BLaER1 treated with 17β-estradiol and CSF1 and Interleukin-3, amounts not matched to agents 10 nM and 100 nM (cell line): ENCODE measurements at regions not wholly inside any gene's neighbourhood (a gene's known extent, or its start where the extent isn't known, plus 50 kb on each side); places are given as distances from the start of the nearest gene placed in this dataset.
A peak's percentile ranks its signal among the peaks of the same experiment; 100 is the strongest.
"Not testable (repeated sequence)": the region's sequence is repeated elsewhere in the genome, so short reads cannot be mapped to it uniquely, and the experiment has no call there.

Source experiments
- H3K27ac ChIP-seq, 11 experiments: shearing (Covaris generic); formaldehyde crosslinking; 2 replicates each; pipeline ENCODE4 v1.8.1; 2022
- H3K27me3 ChIP-seq, 11 experiments: shearing (Covaris generic); formaldehyde crosslinking; 2 replicates each; pipeline ENCODE4 v1.8.1; 2022
- H3K36me3 ChIP-seq, 11 experiments: shearing (Covaris generic); formaldehyde crosslinking; 2 replicates each; pipeline ENCODE4 v1.8.1; 2022
- H3K4me1 ChIP-seq, 10 experiments: shearing (Covaris generic); formaldehyde crosslinking; 2 replicates each; pipeline ENCODE4 v1.8.1; 2022
- H3K4me2 ChIP-seq, 11 experiments: shearing (Covaris generic); formaldehyde crosslinking; 2 replicates each; pipeline ENCODE4 v1.8.1; 2022
- H3K4me3 ChIP-seq, 10 experiments: shearing (Covaris generic); formaldehyde crosslinking; 2 replicates each; pipeline ENCODE4 v1.8.1; 2022
- H3K9ac ChIP-seq, 11 experiments: shearing (Covaris generic); formaldehyde crosslinking; 2 replicates each; pipeline ENCODE4 v1.8.1; 2022
- H3K9me3 ChIP-seq, 11 experiments: shearing (Covaris generic); formaldehyde crosslinking; replicated peaks in 1 of 11; 2 replicates each; pipeline ENCODE4 v1.8.1; 2022
- H4K20me1 ChIP-seq, 11 experiments: shearing (Covaris generic); formaldehyde crosslinking; 2 replicates each; pipeline ENCODE4 v1.8.1; 2022
- Cebpa-rat ChIP-seq, 11 experiments: shearing (Covaris generic); IDR thresholded peaks; 2 replicates each; pipeline ENCODE4 v1.8.1; 2022

DNA sequence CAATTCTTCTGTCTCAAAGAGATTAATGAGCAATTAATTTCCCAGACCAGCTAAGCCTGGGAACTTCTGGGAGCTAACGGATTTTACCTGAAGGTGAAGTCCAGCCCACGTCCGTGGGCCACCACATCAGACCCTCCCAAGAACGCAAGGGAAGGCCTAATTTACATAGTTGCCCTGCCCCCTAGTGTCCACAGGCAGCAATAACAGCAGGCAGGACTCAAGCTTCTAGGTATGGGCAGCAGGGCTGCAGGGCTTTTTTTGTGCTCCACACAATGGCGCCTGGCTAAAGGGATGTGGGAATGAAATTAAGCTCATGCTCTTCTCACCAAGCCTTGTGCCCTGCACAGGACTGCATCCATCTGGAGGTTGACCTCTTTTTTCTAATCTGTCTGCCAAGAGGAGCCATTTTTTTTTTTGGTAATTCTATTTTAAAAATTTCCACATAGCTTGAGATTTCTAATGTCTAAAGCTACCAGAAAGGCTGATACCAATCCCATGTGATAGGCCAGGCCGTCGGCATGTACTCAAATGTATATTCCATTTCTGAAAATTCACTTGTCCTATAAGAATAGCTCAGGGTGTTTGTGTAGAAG, 111.9 kb upstream of the TMEM164 start:
- Histone ChIP-seq H3K4me3 (no peak overlapping the region), H3K4me2 (peak overlapping the region in 6 of 11 experiments; percentile 70 to 90 (median 76); a peak in 10 of 22 replicates), H3K9me3 (0 out of 22 replicates have a peak, but pooled peaks cover 0 to 3% (median 0%) of the 10 kb centered on the region in 11 experiments), H3K36me3 (no peaks in the 10 kb centered on the region), H3K9ac (peak overlapping the region in 4 of 11 experiments; percentile 68 to 78 (median 77); a peak in 4 of 22 replicates), H3K27ac (peak overlapping the region in 6 of 11 experiments; percentile 83 to 93 (median 90); a peak in 11 of 22 replicates), H3K4me1 (peaks cover 0 to 54% (median 38%) of the 10 kb centered on the region in 10 experiments; a peak in 15 of 20 replicates), H3K27me3 (peaks cover 37 to 88% (median 79%) of the 10 kb centered on the region in 11 experiments), H4K20me1 (peaks cover 0 to 10% (median 0%) of the 10 kb centered on the region in 11 experiments; a peak in 2 of 22 replicates)
- TF ChIP-seq Cebpa-rat (IDR thresholded peaks at IDR 0.05): no peak

DNA sequence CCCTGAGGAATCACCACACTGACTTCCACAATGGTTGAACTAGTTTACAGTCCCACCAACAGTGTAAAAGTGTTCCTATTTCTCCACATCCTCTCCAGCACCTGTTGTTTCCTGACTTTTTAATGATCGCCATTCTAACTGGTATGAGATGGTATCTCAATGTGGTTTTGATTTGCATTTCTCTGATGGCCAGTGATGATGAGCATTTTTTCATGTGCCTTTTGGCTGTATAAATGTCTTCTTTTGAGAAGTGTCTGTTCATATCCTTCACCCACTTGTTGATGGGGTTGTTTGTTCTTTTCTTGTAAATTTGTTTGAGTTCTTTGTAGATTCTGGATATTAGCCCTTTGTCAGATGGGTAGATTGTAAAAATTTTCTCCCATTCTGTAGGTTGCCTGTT, 106.9 kb upstream of the TMEM164 start:
- H3K36me3 ChIP-seq, H3K4me1 ChIP-seq, H3K9me3 ChIP-seq, H3K27ac ChIP-seq, H3K4me3 ChIP-seq, H3K4me2 ChIP-seq, H4K20me1 ChIP-seq, H3K9ac ChIP-seq: not testable (repeated sequence)
- peaks cover 16 to 44% (median 36%) of the 10 kb centered on the region in 11 experiments; a peak in 20 of 22 replicates for H3K27me3 ChIP-seq

DNA sequence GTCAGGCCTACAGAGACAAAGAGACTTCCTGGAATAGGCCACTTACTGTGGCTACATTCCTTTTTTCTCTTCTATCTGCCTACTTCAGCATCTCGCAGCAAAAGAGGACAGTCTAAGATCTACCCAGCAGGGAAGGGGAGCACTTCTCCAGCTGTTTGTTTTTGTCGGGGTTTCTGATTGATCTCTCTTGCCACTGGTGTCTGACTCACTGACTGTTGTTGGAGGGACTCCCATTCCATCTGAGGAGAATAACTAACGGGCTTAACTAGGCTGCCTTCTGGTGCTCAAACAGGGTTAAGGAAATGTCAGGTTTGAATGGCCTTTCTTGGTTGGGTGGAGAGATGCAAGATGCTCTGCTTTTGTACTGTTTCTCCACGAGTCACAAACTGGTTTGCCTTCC, 100.2 kb upstream of the TMEM164 start:
- no peak overlapping the region for H3K9ac ChIP-seq
- no peaks in the 10 kb centered on the region for H4K20me1 ChIP-seq
- H3K27ac ChIP-seq: no peak overlapping the region
- TF ChIP-seq Cebpa-rat (IDR thresholded peaks at IDR 0.05): no peak
- H3K4me1 ChIP-seq: 0 out of 20 replicates have a peak, but pooled peaks cover 0 to 4% (median 0%) of the 10 kb centered on the region in 10 experiments
- peaks cover 49 to 76% (median 69%) of the 10 kb centered on the region in 11 experiments for H3K27me3 ChIP-seq
- H3K9me3 ChIP-seq: peaks cover 0 to 18% (median 0%) of the 10 kb centered on the region in 11 experiments; a peak in 7 of 22 replicates
- H3K4me2 ChIP-seq: peak overlapping the region in 1 of 11 experiments; percentile 17; a peak in 1 of 22 replicates
- no peaks in the 10 kb centered on the region for H3K36me3 ChIP-seq
- no peak overlapping the region for H3K4me3 ChIP-seq

DNA sequence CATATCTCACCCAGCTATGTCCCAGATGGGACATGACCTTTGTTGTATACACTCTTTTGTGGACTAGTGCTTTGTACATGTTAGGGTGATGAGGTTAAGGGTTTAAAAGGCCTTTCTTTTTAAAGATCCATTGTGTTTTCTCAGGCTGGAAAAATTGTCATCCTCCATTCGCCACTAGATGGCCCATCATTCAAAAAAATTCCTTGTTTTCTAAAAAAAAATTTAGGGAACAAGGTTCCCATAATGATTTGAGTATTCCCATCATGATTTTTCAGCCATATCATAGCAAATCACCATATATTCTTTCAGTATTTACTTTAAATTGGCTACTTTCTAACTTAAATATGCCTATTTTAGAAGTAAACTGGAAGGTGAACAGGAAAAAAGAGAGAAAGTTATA, 91.9 kb upstream of the TMEM164 start:
- peaks cover 33 to 76% (median 67%) of the 10 kb centered on the region in 11 experiments for H3K27me3 ChIP-seq
- H3K9me3 ChIP-seq: 0 out of 22 replicates have a peak, but pooled peaks cover 0 to 5% (median 0%) of the 10 kb centered on the region in 11 experiments
- no peaks in the 10 kb centered on the region for H4K20me1 ChIP-seq
- no peaks in the 10 kb centered on the region for H3K4me1 ChIP-seq
- no peak overlapping the region for H3K4me3 ChIP-seq
- H3K4me2 ChIP-seq: no peak overlapping the region
- H3K27ac ChIP-seq: no peak overlapping the region
- no peak overlapping the region for H3K9ac ChIP-seq
- no peak for TF ChIP-seq Cebpa-rat (IDR thresholded peaks at IDR 0.05)
- H3K36me3 ChIP-seq: no peaks in the 10 kb centered on the region

DNA sequence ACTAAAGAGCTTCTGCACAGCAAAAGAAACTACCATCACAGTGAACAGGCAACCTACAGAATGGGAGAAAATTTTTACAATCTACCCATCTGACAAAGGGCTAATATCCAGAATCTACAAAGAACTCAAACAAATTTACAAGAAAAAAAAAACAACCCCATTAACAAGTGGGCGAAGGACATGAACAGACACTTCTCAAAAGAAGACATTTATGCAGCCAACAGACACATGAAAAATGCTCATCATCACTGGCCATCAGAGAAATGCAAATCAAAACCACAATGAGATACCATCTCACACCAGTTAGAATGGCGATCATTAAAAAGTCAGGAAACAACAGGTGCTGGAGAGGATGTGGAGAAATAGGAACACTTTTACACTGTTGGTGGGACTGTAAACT, 89.9 kb upstream of the TMEM164 start:
- not testable (repeated sequence) for H3K9ac ChIP-seq, H4K20me1 ChIP-seq, H3K27ac ChIP-seq, H3K4me1 ChIP-seq, H3K9me3 ChIP-seq, H3K4me2 ChIP-seq, H3K4me3 ChIP-seq, H3K36me3 ChIP-seq
- H3K27me3 ChIP-seq: peaks cover 23 to 76% (median 66%) of the 10 kb centered on the region in 11 experiments

DNA sequence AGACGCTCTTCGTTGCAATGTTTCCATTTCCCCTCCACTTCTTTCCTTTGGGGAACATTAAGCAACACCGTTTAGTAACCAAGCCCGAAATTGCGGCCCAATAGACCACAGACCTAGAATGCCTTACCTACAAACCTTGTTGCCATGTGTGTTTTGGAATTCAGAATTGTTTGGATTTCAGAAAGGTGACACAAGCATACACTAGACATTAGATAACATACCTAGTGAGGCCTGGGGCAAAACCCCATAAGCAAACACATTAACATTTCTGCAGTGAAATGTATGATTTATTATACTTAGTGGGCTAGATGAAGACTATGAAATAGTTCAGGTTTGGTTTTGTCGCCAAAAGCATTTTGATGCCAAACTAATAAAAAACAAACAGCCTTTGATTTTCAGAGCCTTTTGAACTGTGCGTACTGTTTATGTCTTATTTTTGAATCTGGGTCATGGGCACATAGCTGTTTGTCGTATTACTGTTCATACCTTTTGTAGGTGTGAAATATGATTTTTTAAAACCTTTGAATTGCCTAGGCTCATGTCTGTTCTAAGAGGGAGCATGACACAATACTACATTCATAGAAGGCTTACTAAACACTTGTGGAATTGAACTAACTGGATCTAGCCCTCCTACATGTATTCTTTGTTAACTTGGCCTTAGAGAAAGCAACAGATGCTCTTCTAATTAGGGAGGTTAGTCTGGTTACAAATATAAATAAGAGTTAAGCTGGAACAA, 88.6 kb upstream of the TMEM164 start:
- no peak overlapping the region for H3K27ac ChIP-seq
- H3K27me3 ChIP-seq: peaks cover 21 to 74% (median 63%) of the 10 kb centered on the region in 11 experiments
- TF ChIP-seq Cebpa-rat (IDR thresholded peaks at IDR 0.05): no peak
- no peak overlapping the region for H3K4me3 ChIP-seq
- H3K36me3 ChIP-seq: no peaks in the 10 kb centered on the region
- H3K4me1 ChIP-seq: no peaks in the 10 kb centered on the region
- no peak overlapping the region for H3K9ac ChIP-seq
- H3K4me2 ChIP-seq: no peak overlapping the region
- H4K20me1 ChIP-seq: no peaks in the 10 kb centered on the region
- peaks cover 0 to 5% (median 0%) of the 10 kb centered on the region in 11 experiments; a peak in 1 of 22 replicates for H3K9me3 ChIP-seq

DNA sequence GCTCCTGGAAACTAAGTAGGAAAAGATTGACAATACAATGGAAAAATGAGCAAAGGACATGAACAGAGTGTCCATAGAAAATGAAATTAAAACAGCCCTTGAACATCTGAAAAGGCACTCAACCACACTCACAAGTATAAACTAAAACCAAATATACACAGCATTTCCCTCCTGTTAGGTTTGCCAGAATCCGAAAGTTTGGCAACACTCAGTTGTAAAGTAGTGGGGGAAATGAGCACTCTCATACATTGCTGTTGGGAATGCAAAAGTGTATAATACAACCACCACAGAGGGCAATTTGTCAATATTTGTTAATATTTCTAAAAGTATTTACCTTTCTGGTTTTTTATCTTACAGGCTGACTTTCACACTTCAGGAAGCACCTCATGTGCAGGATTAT, 84.2 kb upstream of the TMEM164 start:
- Histone ChIP-seq H3K4me3 (no peak overlapping the region), H3K4me1 (no peaks in the 10 kb centered on the region), H3K27me3 (peaks cover 35 to 94% (median 84%) of the 10 kb centered on the region in 11 experiments; a peak in 21 of 22 replicates), H4K20me1 (no peaks in the 10 kb centered on the region; a peak in 2 of 22 replicates), H3K27ac (no peak overlapping the region), H3K9me3 (peaks cover 0 to 5% (median 0%) of the 10 kb centered on the region in 11 experiments; a peak in 1 of 22 replicates), H3K9ac (no peak overlapping the region), H3K36me3 (no peaks in the 10 kb centered on the region), H3K4me2 (no peak overlapping the region)
- TF ChIP-seq Cebpa-rat (IDR thresholded peaks at IDR 0.05): no peak

DNA sequence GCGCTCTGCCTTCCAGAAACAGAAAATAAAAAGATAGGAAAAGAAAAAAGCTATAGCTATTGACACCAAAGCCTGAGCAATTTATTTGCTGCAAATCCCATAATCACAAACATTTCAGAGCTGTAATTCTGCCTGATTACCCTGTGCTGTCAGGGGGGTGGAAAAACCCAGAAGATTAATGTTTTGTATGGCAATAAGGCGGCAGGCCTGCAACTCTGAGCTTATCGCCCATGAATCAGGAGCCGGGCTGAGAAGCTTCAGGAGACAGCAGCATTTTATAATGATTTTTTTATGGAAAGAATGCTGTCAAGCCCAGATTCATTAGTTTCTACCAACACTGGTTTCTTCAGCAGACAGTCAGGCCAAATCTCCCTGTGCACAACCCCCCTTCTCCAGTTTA, 82.6 kb upstream of the TMEM164 start:
- TF ChIP-seq Cebpa-rat (IDR thresholded peaks at IDR 0.05): no peak
- H3K36me3 ChIP-seq: no peaks in the 10 kb centered on the region
- H3K9ac ChIP-seq: no peak overlapping the region
- no peaks in the 10 kb centered on the region; a peak in 3 of 22 replicates for H4K20me1 ChIP-seq
- no peaks in the 10 kb centered on the region for H3K4me1 ChIP-seq
- H3K27ac ChIP-seq: no peak overlapping the region
- H3K4me3 ChIP-seq: no peak overlapping the region
- no peak overlapping the region for H3K4me2 ChIP-seq
- no peaks in the 10 kb centered on the region; a peak in 1 of 22 replicates for H3K9me3 ChIP-seq
- H3K27me3 ChIP-seq: peaks cover 48 to 98% (median 87%) of the 10 kb centered on the region in 11 experiments

DNA sequence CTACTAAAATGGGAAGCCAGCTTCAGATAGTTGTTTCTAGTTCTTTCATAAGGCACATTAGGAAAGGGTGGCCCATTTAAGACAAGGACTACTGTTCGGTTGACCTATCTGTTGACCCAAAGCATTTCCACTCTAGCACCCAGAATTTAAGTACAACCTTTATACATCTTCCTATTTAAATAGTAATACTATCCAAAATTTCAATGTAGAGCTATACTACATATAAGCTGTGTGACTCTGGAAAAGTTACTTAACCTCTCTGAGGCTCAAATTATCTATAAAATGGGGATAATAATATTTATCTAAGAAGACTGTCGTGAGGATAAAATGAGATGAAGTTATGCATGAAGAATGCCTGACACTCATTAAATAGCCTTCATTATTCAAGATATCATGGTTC, 82.0 kb upstream of the TMEM164 start:
- H3K9me3 ChIP-seq: no peaks in the 10 kb centered on the region; a peak in 1 of 22 replicates
- peaks cover 54 to 99% (median 93%) of the 10 kb centered on the region in 11 experiments for H3K27me3 ChIP-seq
- no peaks in the 10 kb centered on the region for H3K4me1 ChIP-seq
- no peak overlapping the region for H3K27ac ChIP-seq
- no peak overlapping the region for H3K9ac ChIP-seq
- no peaks in the 10 kb centered on the region for H3K36me3 ChIP-seq
- H3K4me3 ChIP-seq: no peak overlapping the region
- H3K4me2 ChIP-seq: no peak overlapping the region
- no peaks in the 10 kb centered on the region; a peak in 3 of 22 replicates for H4K20me1 ChIP-seq
- no peak for TF ChIP-seq Cebpa-rat (IDR thresholded peaks at IDR 0.05)
